ENCODE measurements at regions not wholly inside any gene's neighbourhood (a gene's known extent, or its start where the extent isn't known, plus 50 kb on each side); places are given as distances from the start of the nearest gene placed in this dataset.
A peak's percentile ranks its signal among the peaks of the same experiment; 100 is the strongest.
"Not testable (repeated sequence)": the region's sequence is repeated elsewhere in the genome, so short reads cannot be mapped to it uniquely, and the experiment has no call there.

- TF ChIP-seq, protein P1, sequence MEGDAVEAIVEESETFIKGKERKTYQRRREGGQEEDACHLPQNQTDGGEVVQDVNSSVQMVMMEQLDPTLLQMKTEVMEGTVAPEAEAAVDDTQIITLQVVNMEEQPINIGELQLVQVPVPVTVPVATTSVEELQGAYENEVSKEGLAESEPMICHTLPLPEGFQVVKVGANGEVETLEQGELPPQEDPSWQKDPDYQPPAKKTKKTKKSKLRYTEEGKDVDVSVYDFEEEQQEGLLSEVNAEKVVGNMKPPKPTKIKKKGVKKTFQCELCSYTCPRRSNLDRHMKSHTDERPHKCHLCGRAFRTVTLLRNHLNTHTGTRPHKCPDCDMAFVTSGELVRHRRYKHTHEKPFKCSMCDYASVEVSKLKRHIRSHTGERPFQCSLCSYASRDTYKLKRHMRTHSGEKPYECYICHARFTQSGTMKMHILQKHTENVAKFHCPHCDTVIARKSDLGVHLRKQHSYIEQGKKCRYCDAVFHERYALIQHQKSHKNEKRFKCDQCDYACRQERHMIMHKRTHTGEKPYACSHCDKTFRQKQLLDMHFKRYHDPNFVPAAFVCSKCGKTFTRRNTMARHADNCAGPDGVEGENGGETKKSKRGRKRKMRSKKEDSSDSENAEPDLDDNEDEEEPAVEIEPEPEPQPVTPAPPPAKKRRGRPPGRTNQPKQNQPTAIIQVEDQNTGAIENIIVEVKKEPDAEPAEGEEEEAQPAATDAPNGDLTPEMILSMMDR (IDR thresholded peaks at IDR 0.05; ENCODE audit: low read length, missing control alignments) = no peak
- peak; percentile 3 for DNase-seq (ENCODE audit: low read depth)
- no peak overlapping the region for H3K4me3 ChIP-seq (replicated peaks; ENCODE audit: low read depth, low read length)
Observed at GRCh38 chr13:90633849-90634248, 713.6 kb upstream of the MIR17HG start.

- peak; percentile 78 for DNase-seq (ENCODE audit: low read depth)
- TF ChIP-seq, protein P1 (IDR thresholded peaks at IDR 0.05; ENCODE audit: low read length, missing control alignments) = no peak
- no peak overlapping the region for H3K4me3 ChIP-seq (replicated peaks; ENCODE audit: low read depth, low read length)
Observed at GRCh38 chr13:90640976-90641375, 706.5 kb upstream of the MIR17HG start.

DNA sequence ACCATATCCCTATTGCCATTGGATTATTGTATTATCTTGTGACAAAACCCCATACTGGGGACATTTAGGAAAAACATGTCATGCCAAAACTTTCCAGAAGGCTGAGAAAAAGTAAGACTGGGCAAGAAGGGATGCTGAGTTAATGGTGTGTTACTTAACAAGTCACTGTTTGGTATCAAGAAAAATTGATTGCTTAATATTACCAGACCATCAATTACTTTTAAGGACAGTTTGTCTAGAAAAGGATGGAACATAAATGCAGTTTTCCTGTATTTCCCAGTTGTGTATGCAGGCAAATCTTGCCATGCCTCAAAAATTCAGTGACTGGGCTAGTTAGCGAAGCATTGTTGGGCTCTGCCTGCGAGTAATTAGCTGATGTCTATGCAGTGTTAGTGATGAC, 705.6 kb upstream of the MIR17HG start:
- no peak for DNase-seq (ENCODE audit: low read depth)
- no peak overlapping the region for H3K4me3 ChIP-seq (replicated peaks; ENCODE audit: low read depth, low read length)
- TF ChIP-seq, protein P1 (IDR thresholded peaks at IDR 0.05; ENCODE audit: low read length, missing control alignments) = no peak

GRCh38 chr13:90645582-90645981, 701.9 kb upstream of the MIR17HG start:
- TF ChIP-seq, protein P1 (IDR thresholded peaks at IDR 0.05; ENCODE audit: low read length, missing control alignments) = no peak
- no peak overlapping the region for H3K4me3 ChIP-seq (replicated peaks; ENCODE audit: low read depth, low read length)

DNA sequence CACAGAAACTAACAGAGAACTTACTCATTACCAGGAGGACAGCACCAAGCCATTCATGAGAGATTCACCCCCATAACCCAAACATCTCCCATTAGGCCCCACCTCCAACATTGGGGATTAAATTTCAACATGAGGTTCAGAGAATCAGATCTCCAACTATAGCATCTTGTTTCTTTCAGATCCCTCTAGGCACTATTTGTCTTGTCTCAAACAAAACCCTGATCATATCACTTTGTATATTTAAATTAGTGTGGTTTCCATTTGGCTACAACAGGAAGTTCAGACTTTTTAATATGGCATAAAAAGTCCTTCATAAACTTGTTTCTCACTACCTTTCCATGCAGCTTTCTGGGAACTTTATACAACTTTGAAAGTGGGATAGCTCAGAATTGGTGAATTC, 699.0 kb upstream of the MIR17HG start:
- DNase-seq (ENCODE audit: low read depth) = no peak
- TF ChIP-seq, protein P1 (IDR thresholded peaks at IDR 0.05; ENCODE audit: low read length, missing control alignments) = no peak
- no peak overlapping the region for H3K4me3 ChIP-seq (replicated peaks; ENCODE audit: low read depth, low read length)

More at GRCh38 chr13:90645582-90645981, 701.9 kb upstream of the MIR17HG start:
- DNase-seq (ENCODE audit: low read depth) = no peak

DNA sequence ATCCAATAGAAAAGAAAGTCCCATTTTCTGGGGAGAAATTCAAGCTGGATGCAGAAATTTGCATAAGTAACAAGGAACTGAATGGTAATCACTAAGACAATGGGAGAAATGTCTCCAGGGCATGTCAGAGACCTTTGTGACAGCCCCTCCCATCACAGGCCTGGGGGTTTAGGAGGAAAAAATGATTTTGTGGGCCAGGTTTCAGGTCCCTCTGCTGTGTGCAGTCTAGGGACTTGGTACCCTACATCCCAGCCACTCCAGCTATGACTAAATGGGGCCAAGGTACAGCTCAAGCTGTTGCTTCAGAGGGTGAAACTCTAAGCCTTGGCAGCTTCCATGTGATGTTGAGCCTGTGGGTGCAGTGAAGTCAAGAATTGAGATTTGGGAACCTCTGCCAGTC, 695.5 kb upstream of the MIR17HG start:
- H3K4me3 ChIP-seq (replicated peaks; ENCODE audit: low read depth, low read length) = no peak overlapping the region
- DNase-seq (ENCODE audit: low read depth) = no peak

GRCh38 chr13:90654970-90655369, 692.5 kb upstream of the MIR17HG start:
- no peak for DNase-seq (ENCODE audit: low read depth)
- TF ChIP-seq, protein P1 (IDR thresholded peaks at IDR 0.05; ENCODE audit: low read length, missing control alignments) = no peak
- no peak overlapping the region for H3K4me3 ChIP-seq (replicated peaks; ENCODE audit: low read depth, low read length)

More for the DNA sequence above, 695.5 kb upstream of the MIR17HG start:
- TF ChIP-seq, protein P1 (IDR thresholded peaks at IDR 0.05; ENCODE audit: low read length, missing control alignments) = no peak

- DNase-seq (ENCODE audit: low read depth) = not testable (repeated sequence)
Observed at GRCh38 chr13:90664200-90664599, 683.3 kb upstream of the MIR17HG start.

More at GRCh38 chr13:90664200-90664599, 683.3 kb upstream of the MIR17HG start:
- not testable (repeated sequence) for H3K4me3 ChIP-seq (replicated peaks; ENCODE audit: low read depth, low read length)
